WTC11 (cell line): ENCODE measurements at regions not wholly inside any gene's neighbourhood (a gene's known extent, or its start where the extent isn't known, plus 50 kb on each side); places are given as distances from the start of the nearest gene placed in this dataset.
A peak's percentile ranks its signal among the peaks of the same experiment; 100 is the strongest.

Experiments
- ATAC-seq: fragments of 200-7000 bp; cut with Tn5 transposase; 2 replicates; pipeline ENCODE4 v1.10.0; 2021; ENCODE audit warnings: mild to moderate bottlenecking, moderate library complexity
- CTCF ChIA-PET: fragments of 300-600 bp; sonication (Branson Sonifier 250); formaldehyde crosslinking; loops from one replicate; lab custom pipeline; 2021; ENCODE audit warnings: antibody characterized with exemption; lab: Charles Lee
- POLR2A ChIA-PET: fragments of 350-600 bp; sonication (Branson Sonifier 250); formaldehyde crosslinking; loops from one replicate; lab custom pipeline; 2021; ENCODE audit warnings: antibody characterized with exemption; lab: Charles Lee
- DNase-seq: peaks from one replicate; pipeline ENCODE4 v3.0.0; 2021; ENCODE audit warnings: low spot score
- H3K27ac Mint-ChIP-seq: 2 replicates; pipeline ENCODE4 v1.8.0; 2021; ENCODE audit warnings: mixed read lengths
- H3K27me3 Mint-ChIP-seq: 2 replicates; pipeline ENCODE4 v1.8.0; 2021; ENCODE audit warnings: low read depth, mild to moderate bottlenecking, moderate library complexity, mixed read lengths
- H3K36me3 Mint-ChIP-seq: 2 replicates; pipeline ENCODE4 v1.8.0; 2021; ENCODE audit warnings: mixed read lengths
- H3K4me1 Mint-ChIP-seq: 2 replicates; pipeline ENCODE4 v1.8.0; 2022; ENCODE audit warnings: mixed read lengths
- H3K4me3 Mint-ChIP-seq: 2 replicates; pipeline ENCODE4 v1.8.0; 2021; ENCODE audit warnings: mild to moderate bottlenecking, moderate library complexity, mixed read lengths
- H3K9me3 Mint-ChIP-seq: 2 replicates; pipeline ENCODE4 v1.8.0; 2021; ENCODE audit warnings: mixed read lengths
- CBFB ChIP-seq: sonication (generic); formaldehyde crosslinking; IDR thresholded peaks from 2 replicates; pipeline ENCODE4 v1.8.1; 2022; ENCODE audit warnings: mild to moderate bottlenecking, low read depth, missing genetic modification reagents
- CREM ChIP-seq: sonication (generic); formaldehyde crosslinking; IDR thresholded peaks from 2 replicates; pipeline ENCODE4 v1.8.1; 2022; ENCODE audit warnings: mild to moderate bottlenecking, missing genetic modification reagents, moderate library complexity
- FOXJ3 ChIP-seq: sonication (generic); formaldehyde crosslinking; IDR thresholded peaks from 2 replicates; pipeline ENCODE4 v1.9.0; 2021; ENCODE audit warnings: missing genetic modification reagents, mild to moderate bottlenecking, borderline replicate concordance
- HMGA2 ChIP-seq: fragments of 250-450 bp; sonication (Bioruptor Pico); IDR thresholded peaks from 2 replicates; pipeline ENCODE4 v1.4.0; 2021; ENCODE audit warnings: mild to moderate bottlenecking, moderate library complexity
- MXD4 ChIP-seq: fragments of 250-450 bp; sonication (Bioruptor Pico); IDR thresholded peaks from 2 replicates; pipeline ENCODE4 v1.8.0; 2021; ENCODE audit warnings: mild to moderate bottlenecking, moderate library complexity, borderline replicate concordance
- NFYB ChIP-seq: sonication (generic); formaldehyde crosslinking; conservative IDR thresholded peaks from 2 replicates; pipeline ENCODE4 v1.8.0; 2022; ENCODE audit warnings: low read depth, missing genetic modification reagents
- NR3C1 ChIP-seq: sonication (generic); formaldehyde crosslinking; conservative IDR thresholded peaks from 2 replicates; pipeline ENCODE4 v1.8.1; 2023; ENCODE audit warnings: low read depth, mild to moderate bottlenecking, missing genetic modification reagents
- TP53 ChIP-seq: sonication (generic); formaldehyde crosslinking; IDR thresholded peaks from 2 replicates; pipeline ENCODE4 v1.8.1; 2023; ENCODE audit warnings: mild to moderate bottlenecking, missing genetic modification reagents
- ZNF219 ChIP-seq: sonication (generic); formaldehyde crosslinking; IDR thresholded peaks from 2 replicates; pipeline ENCODE4 v1.8.0; 2023; ENCODE audit warnings: missing genetic modification reagents, mild to moderate bottlenecking, borderline replicate concordance
- ZNF263 ChIP-seq: sonication (generic); formaldehyde crosslinking; IDR thresholded peaks from 2 replicates; pipeline ENCODE4 v1.8.1; 2022; ENCODE audit warnings: low read depth, mild to moderate bottlenecking, moderate library complexity, missing genetic modification reagents
- ZNF317 ChIP-seq: sonication (generic); formaldehyde crosslinking; IDR thresholded peaks from 2 replicates; pipeline ENCODE4 v1.8.1; 2023; ENCODE audit warnings: low read depth, mild to moderate bottlenecking, moderate library complexity, missing genetic modification reagents, borderline replicate concordance
- ZNF671 ChIP-seq: fragments of 250-450 bp; sonication (Bioruptor Pico); IDR thresholded peaks from 2 replicates; pipeline ENCODE4 v1.8.0; 2021; ENCODE audit warnings: mild to moderate bottlenecking
- TF ChIP-seq, protein P1 (sequence below): sonication (generic); formaldehyde crosslinking; IDR thresholded peaks from 2 replicates; pipeline ENCODE4 v1.8.0; 2022; ENCODE audit warnings: mild to moderate bottlenecking, missing genetic modification reagents
- TF ChIP-seq, protein P2 (sequence below): sonication (generic); formaldehyde crosslinking; IDR thresholded peaks from 2 replicates; pipeline ENCODE4 v1.8.0; 2022; ENCODE audit warnings: missing genetic modification reagents
- TF ChIP-seq, protein P3 (sequence below): fragments of 250-450 bp; sonication (Bioruptor Pico); IDR thresholded peaks from 2 replicates; pipeline ENCODE4 v1.9.0; 2021; ENCODE audit warnings: mild to moderate bottlenecking
- TF ChIP-seq, protein P4 (sequence below): fragments of 250-450 bp; sonication (Bioruptor Pico); IDR thresholded peaks from 2 replicates; pipeline ENCODE4 v1.9.0; 2021; ENCODE audit warnings: moderate library complexity, mild to moderate bottlenecking, inconsistent platforms, borderline replicate concordance
- TF ChIP-seq, protein P5 (sequence below): sonication (generic); formaldehyde crosslinking; IDR thresholded peaks from 2 replicates; pipeline ENCODE4 v1.8.0; 2022; ENCODE audit warnings: mild to moderate bottlenecking, missing genetic modification reagents
- TF ChIP-seq, protein P6 (sequence below): sonication (generic); formaldehyde crosslinking; IDR thresholded peaks from 2 replicates; pipeline ENCODE4 v1.8.1; 2022; ENCODE audit warnings: mild to moderate bottlenecking, moderate library complexity, missing genetic modification reagents

DNA sequence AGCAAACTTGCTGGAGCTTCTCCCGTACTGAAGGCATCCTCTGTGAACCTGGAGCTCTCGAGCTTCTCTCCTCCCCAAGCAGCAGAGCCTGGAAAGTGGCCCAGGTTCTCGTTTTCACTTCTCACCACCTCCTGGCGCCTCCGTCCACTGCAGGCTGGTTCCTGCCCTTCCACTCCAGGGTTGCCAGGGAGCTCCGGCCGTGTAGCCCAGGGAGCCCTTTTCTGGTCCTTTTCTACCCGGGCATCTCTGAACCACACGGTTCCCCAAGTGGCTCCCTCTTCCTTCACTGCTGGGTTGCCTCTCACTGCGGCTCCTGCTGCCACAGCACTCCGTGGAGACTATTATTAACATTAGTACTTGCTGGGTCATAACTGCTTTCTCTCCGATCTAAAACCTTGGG, 208.6 kb upstream of the PPP2R2D start:
- peaks cover 8% of the 10 kb centered on the region for H3K4me1 Mint-ChIP-seq
- H3K27ac Mint-ChIP-seq, result 0 out of 2 replicates have a peak overlapping the region, but pooled peaks have one; percentile 37
- no peak overlapping the region for H3K4me3 Mint-ChIP-seq
- DNase-seq (no peak), ATAC-seq (no peak)
- H3K36me3 Mint-ChIP-seq, result no peaks in the 10 kb centered on the region
- no peaks in the 10 kb centered on the region for H3K9me3 Mint-ChIP-seq
- TF ChIP-seq NR3C1 (CRISPR knock-in tag), result no peak
- TF ChIP-seq FOXJ3 (CRISPR knock-in tag), result no peak
- TF ChIP-seq MXD4, result no peak
- TF ChIP-seq HMGA2, result no peak
- no peaks in the 10 kb centered on the region for H3K27me3 Mint-ChIP-seq
- ChIA-PET CTCF (interaction anchor here (1.3 kb wide), 1 partner anchor 34 kb away, joined by 7 read pairs; no protein-coding TSS in a partner anchor), POLR2A (no interaction called here)

DNA sequence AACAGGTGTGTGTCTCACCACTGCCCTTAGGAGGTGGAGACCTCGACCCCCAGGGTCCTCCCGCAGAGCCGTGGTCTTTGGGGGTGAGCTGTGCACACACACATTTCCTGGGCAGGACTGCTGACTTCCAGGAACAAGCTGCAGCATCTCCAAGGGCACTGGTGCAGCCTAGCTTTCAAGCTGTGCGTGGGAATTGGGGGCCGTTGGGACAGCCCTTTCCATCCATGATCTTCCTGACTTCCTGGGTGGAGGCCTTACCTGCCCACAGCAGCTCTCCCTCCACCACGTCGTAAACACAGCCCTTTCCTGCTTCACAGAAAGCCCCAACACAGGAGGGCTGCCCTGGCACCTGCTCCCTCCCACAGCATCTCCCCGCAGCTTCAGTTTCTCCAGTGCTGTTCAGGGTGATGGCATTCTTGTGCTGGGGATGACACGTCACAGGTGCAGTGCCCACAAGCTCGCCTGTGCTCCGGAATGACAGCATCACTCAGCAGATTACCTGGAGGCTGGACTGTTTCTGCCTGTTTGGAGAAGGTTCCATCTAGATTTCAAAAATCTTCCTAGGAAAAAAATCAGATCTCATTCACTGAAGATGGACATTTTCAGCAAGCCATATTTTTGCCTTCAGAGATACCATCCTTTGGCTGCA, 208.0 kb upstream of the PPP2R2D start:
- DNase-seq (no peak), ATAC-seq (no peak)
- Mint-ChIP-seq H3K27me3 (no peaks in the 10 kb centered on the region), H3K36me3 (no peaks in the 10 kb centered on the region), H3K4me1 (peaks cover 8% of the 10 kb centered on the region), H3K9me3 (no peaks in the 10 kb centered on the region), H3K4me3 (no peak overlapping the region), H3K27ac (no peak overlapping the region)
- CTCF ChIA-PET, result interaction anchor here (1.3 kb wide), 1 partner anchor 34 kb away, joined by 7 read pairs; no protein-coding TSS in a partner anchor
- TF ChIP-seq, protein P1, sequence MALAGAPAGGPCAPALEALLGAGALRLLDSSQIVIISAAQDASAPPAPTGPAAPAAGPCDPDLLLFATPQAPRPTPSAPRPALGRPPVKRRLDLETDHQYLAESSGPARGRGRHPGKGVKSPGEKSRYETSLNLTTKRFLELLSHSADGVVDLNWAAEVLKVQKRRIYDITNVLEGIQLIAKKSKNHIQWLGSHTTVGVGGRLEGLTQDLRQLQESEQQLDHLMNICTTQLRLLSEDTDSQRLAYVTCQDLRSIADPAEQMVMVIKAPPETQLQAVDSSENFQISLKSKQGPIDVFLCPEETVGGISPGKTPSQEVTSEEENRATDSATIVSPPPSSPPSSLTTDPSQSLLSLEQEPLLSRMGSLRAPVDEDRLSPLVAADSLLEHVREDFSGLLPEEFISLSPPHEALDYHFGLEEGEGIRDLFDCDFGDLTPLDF, result no peak
- TF ChIP-seq, protein P2, sequence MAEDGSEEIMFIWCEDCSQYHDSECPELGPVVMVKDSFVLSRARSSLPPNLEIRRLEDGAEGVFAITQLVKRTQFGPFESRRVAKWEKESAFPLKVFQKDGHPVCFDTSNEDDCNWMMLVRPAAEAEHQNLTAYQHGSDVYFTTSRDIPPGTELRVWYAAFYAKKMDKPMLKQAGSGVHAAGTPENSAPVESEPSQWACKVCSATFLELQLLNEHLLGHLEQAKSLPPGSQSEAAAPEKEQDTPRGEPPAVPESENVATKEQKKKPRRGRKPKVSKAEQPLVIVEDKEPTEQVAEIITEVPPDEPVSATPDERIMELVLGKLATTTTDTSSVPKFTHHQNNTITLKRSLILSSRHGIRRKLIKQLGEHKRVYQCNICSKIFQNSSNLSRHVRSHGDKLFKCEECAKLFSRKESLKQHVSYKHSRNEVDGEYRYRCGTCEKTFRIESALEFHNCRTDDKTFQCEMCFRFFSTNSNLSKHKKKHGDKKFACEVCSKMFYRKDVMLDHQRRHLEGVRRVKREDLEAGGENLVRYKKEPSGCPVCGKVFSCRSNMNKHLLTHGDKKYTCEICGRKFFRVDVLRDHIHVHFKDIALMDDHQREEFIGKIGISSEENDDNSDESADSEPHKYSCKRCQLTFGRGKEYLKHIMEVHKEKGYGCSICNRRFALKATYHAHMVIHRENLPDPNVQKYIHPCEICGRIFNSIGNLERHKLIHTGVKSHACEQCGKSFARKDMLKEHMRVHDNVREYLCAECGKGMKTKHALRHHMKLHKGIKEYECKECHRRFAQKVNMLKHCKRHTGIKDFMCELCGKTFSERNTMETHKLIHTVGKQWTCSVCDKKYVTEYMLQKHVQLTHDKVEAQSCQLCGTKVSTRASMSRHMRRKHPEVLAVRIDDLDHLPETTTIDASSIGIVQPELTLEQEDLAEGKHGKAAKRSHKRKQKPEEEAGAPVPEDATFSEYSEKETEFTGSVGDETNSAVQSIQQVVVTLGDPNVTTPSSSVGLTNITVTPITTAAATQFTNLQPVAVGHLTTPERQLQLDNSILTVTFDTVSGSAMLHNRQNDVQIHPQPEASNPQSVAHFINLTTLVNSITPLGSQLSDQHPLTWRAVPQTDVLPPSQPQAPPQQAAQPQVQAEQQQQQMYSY (CRISPR knock-in tag), result no peak
- TF ChIP-seq CREM (CRISPR knock-in tag) (no peak), ZNF671 (CRISPR knock-in tag) (no peak), CBFB (CRISPR knock-in tag) (no peak), TP53 (CRISPR knock-in tag) (no peak), ZNF263 (CRISPR knock-in tag) (no peak)
- TF ChIP-seq, protein P3, sequence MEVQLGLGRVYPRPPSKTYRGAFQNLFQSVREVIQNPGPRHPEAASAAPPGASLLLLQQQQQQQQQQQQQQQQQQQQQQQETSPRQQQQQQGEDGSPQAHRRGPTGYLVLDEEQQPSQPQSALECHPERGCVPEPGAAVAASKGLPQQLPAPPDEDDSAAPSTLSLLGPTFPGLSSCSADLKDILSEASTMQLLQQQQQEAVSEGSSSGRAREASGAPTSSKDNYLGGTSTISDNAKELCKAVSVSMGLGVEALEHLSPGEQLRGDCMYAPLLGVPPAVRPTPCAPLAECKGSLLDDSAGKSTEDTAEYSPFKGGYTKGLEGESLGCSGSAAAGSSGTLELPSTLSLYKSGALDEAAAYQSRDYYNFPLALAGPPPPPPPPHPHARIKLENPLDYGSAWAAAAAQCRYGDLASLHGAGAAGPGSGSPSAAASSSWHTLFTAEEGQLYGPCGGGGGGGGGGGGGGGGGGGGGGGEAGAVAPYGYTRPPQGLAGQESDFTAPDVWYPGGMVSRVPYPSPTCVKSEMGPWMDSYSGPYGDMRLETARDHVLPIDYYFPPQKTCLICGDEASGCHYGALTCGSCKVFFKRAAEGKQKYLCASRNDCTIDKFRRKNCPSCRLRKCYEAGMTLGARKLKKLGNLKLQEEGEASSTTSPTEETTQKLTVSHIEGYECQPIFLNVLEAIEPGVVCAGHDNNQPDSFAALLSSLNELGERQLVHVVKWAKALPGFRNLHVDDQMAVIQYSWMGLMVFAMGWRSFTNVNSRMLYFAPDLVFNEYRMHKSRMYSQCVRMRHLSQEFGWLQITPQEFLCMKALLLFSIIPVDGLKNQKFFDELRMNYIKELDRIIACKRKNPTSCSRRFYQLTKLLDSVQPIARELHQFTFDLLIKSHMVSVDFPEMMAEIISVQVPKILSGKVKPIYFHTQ, result no peak
- POLR2A ChIA-PET, result no interaction called here

DNA sequence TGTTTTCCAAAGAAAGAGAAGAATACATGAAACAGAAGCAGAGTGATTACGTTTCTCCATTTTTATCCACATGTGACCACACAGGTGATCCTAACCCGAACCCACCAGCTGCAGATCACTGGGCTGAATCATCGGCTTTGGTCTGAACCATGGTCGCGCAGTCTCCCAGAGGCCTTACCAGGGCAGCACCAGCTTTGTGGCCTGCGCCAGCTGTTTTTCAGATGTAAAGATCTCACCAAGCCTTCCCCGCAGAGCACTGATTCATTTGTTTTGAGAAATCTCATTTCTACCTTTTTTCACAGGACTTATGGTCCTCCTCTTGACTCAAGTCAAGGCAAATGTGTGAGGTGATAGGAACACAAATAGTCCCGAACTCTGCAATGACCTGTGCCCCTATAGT, 207.0 kb upstream of the PPP2R2D start:
- TF ChIP-seq, protein P4, sequence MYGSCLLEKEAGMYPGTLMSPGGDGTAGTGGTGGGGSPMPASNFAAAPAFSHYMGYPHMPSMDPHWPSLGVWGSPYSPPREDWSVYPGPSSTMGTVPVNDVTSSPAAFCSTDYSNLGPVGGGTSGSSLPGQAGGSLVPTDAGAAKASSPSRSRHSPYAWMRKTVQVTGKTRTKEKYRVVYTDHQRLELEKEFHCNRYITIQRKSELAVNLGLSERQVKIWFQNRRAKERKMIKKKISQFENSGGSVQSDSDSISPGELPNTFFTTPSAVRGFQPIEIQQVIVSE (CRISPR knock-in tag), result no peak
- TF ChIP-seq ZNF219 (CRISPR knock-in tag) (no peak), NFYB (no peak), ZNF317 (CRISPR knock-in tag) (no peak)
- TF ChIP-seq, protein P5, sequence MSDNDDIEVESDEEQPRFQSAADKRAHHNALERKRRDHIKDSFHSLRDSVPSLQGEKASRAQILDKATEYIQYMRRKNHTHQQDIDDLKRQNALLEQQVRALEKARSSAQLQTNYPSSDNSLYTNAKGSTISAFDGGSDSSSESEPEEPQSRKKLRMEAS (CRISPR knock-in tag), result no peak
- TF ChIP-seq, protein P6, sequence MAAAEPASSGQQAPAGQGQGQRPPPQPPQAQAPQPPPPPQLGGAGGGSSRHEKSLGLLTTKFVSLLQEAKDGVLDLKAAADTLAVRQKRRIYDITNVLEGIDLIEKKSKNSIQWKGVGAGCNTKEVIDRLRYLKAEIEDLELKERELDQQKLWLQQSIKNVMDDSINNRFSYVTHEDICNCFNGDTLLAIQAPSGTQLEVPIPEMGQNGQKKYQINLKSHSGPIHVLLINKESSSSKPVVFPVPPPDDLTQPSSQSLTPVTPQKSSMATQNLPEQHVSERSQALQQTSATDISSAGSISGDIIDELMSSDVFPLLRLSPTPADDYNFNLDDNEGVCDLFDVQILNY (CRISPR knock-in tag), result no peak
- Mint-ChIP-seq H3K9me3 (no peaks in the 10 kb centered on the region), H3K4me1 (peaks cover 8% of the 10 kb centered on the region), H3K27me3 (no peaks in the 10 kb centered on the region), H3K27ac (no peak overlapping the region), H3K36me3 (no peaks in the 10 kb centered on the region), H3K4me3 (no peak overlapping the region)
- no peak for ATAC-seq
- ChIA-PET CTCF (no interaction called here), POLR2A (no interaction called here)
- DNase-seq, result no peak
